Kidney (tissue), 13 donors: ENCODE measurements at regions not wholly inside any gene's neighbourhood (a gene's known extent, or its start where the extent isn't known, plus 50 kb on each side); places are given as distances from the start of the nearest gene placed in this dataset.

ENCODE experiments used
- DNase-seq, 5 donors: peaks; one replicate each; pipeline ENCODE4 v3.0.0-alpha.2; 2013 to 2020
- FAIRE-seq: peaks from 2 replicates; lab custom pipeline; 2012; peaks lifted over from hg19 to GRCh38; lab: Jason Lieb, UNC
- H3K27ac ChIP-seq, 2 donors: one replicate each; pipeline ENCODE4 v1.7.0; 2013; ENCODE audit warnings: low read depth in 2 of 2, low read length in 2 of 2, inconsistent platforms in 1 of 2
- H3K27me3 ChIP-seq: one replicate; pipeline ENCODE4 v1.7.1; 2013; ENCODE audit warnings: low read length, inconsistent platforms; ENCODE audit not compliant: control insufficient read depth, insufficient read depth
- H3K36me3 ChIP-seq, 3 donors: one replicate each; pipeline versions ENCODE4 v1.7.0 to v1.7.1; 2013; ENCODE audit warnings: low read length in 3 of 3, control low read depth in 1 of 3, inconsistent platforms in 1 of 3; ENCODE audit not compliant: insufficient read depth in 3 of 3, control insufficient read depth in 2 of 3
- H3K4me1 ChIP-seq, 3 donors: one replicate each; pipeline versions ENCODE4 v1.7.0 to v1.7.1; 2013; ENCODE audit warnings: low read length in 3 of 3, inconsistent platforms in 1 of 3, low read depth in 1 of 3; ENCODE audit not compliant: control insufficient read depth in 2 of 3, insufficient read depth in 2 of 3
- H3K4me3 ChIP-seq, 3 donors: one replicate each; pipeline versions ENCODE4 v1.7.0 to v1.8.1; 2013; ENCODE audit warnings: low read length in 3 of 3, control low read depth in 1 of 3, inconsistent platforms in 1 of 3
- H3K9ac ChIP-seq, 3 donors: one replicate each; pipeline versions ENCODE4 v1.7.0 to v1.7.1; 2013; ENCODE audit warnings: low read length in 3 of 3, control low read depth in 1 of 3, inconsistent platforms in 1 of 3
- H3K9me3 ChIP-seq, 3 donors: one replicate each; pipeline versions ENCODE4 v1.7.0 to v1.7.1; 2013; ENCODE audit warnings: low read length in 3 of 3, control low read depth in 1 of 3, inconsistent platforms in 1 of 3; ENCODE audit not compliant: control insufficient read depth in 2 of 3, insufficient read depth in 1 of 3
- CTCF ChIP-seq: IDR thresholded peaks from 3 replicates; pipeline ENCODE4 v1.5.1; 2012; ENCODE audit warnings: mild to moderate bottlenecking, moderate library complexity, borderline replicate concordance; ENCODE audit not compliant: insufficient read depth; ENCODE audit errors: extremely low read depth
- intact Hi-C: fragments of 100-400 bp; cut with DNase I; formaldehyde crosslinking; loops from one replicate; pipeline ENCODE4 v1.11.1; 2022
- donor health status: control.
- donor health status: control.
- donor health status: control.
- donor health status: control.
- donor health status: control.
- donor health status: DM: yes; HTN: yes; CAD: no.
- donor health status: Normal renal cell carcinoma (clear cell type).

- Histone ChIP-seq H3K4me1 (no peaks in the 10 kb centered on the region), H3K27me3 (no peaks in the 10 kb centered on the region), H3K4me3 (no peak overlapping the region), H3K36me3 (no peaks in the 10 kb centered on the region), H3K9me3 (no peaks in the 10 kb centered on the region), H3K9ac (no peak overlapping the region), H3K27ac (no peak overlapping the region)
- intact Hi-C loops: no loop called here
- no peak for TF ChIP-seq CTCF
- DNase-seq: no peak
- no peak for FAIRE-seq
These were observed 73.3 kb upstream of the SOX13 start for GRCh38 chr1:203999618-204000017.

GRCh38 chr1:204001166-204001901 lies 71.6 kb upstream of the SOX13 start:
- intact Hi-C loops: no loop called here
- no peak overlapping the region for H3K9ac ChIP-seq
- H3K36me3 ChIP-seq: no peaks in the 10 kb centered on the region

GRCh38 chr1:204002614-204003013 lies 70.3 kb upstream of the SOX13 start:
- H3K36me3 ChIP-seq: no peaks in the 10 kb centered on the region
- no peak for TF ChIP-seq CTCF
- H3K4me1 ChIP-seq: no peaks in the 10 kb centered on the region
- no peak overlapping the region for H3K4me3 ChIP-seq
- no peak overlapping the region for H3K27ac ChIP-seq
- intact Hi-C loops: no loop called here
- no peaks in the 10 kb centered on the region for H3K27me3 ChIP-seq
- no peak overlapping the region for H3K9ac ChIP-seq
- FAIRE-seq: no peak
- no peak for DNase-seq
- H3K9me3 ChIP-seq: no peaks in the 10 kb centered on the region

More at GRCh38 chr1:204001166-204001901, 71.6 kb upstream of the SOX13 start:
- Histone ChIP-seq H3K27ac (no peak overlapping the region), H3K4me3 (no peak overlapping the region), H3K27me3 (no peaks in the 10 kb centered on the region), H3K9me3 (no peaks in the 10 kb centered on the region), H3K4me1 (no peaks in the 10 kb centered on the region)
- DNase-seq (no peak), FAIRE-seq (no peak)
- no peak for TF ChIP-seq CTCF

- H3K27ac ChIP-seq: no peak overlapping the region
- H3K9ac ChIP-seq: no peak overlapping the region
- intact Hi-C loops: no loop called here
- DNase-seq (peak in 1 of 5 donors; percentile 18), FAIRE-seq (no peak)
- no peak overlapping the region for H3K4me3 ChIP-seq
- no peaks in the 10 kb centered on the region for H3K36me3 ChIP-seq
- no peaks in the 10 kb centered on the region for H3K27me3 ChIP-seq
- H3K4me1 ChIP-seq: no peaks in the 10 kb centered on the region
- no peaks in the 10 kb centered on the region for H3K9me3 ChIP-seq
- TF ChIP-seq CTCF: no peak
These were observed 69.4 kb upstream of the SOX13 start for GRCh38 chr1:204003536-204003935.
